Transverse colon (tissue), 4 donors: ENCODE measurements at regions not wholly inside any gene's neighbourhood (a gene's known extent, or its start where the extent isn't known, plus 50 kb on each side); places are given as distances from the start of the nearest gene placed in this dataset.

Experiments
- EP300 ChIP-seq: sonication (generic); formaldehyde crosslinking; IDR thresholded peaks from one replicate; pipeline ENCODE4 v1.6.1; 2017; ENCODE audit warnings: antibody characterized with exemption, low read depth
- POLR2A ChIP-seq: fragments of 450-650 bp; IDR thresholded peaks from one replicate; pipeline ENCODE4 v1.6.1; 2016; ENCODE audit warnings: antibody characterized with exemption, mild to moderate bottlenecking, moderate library complexity
- POLR2AphosphoS5 ChIP-seq, 3 donors: sonication (generic); formaldehyde crosslinking; IDR thresholded peaks; one replicate each; pipeline ENCODE4 v1.6.1; 2016; ENCODE audit warnings: antibody characterized with exemption in 3 of 3
- TF ChIP-seq, protein P1 (sequence below), 5 experiments: fragments of 200-600 bp in 3 of 5; fragments of 450-650 bp in 2 of 5; sonication (generic) in 3 of 5; IDR thresholded peaks; 1 replicate in 2 of 5; 2 replicates in 3 of 5; pipeline ENCODE4 v1.5.1; 2016 to 2017; ENCODE audit warnings: antibody characterized with exemption in 5 of 5, inconsistent platforms in 3 of 5, mild to moderate bottlenecking in 2 of 5, moderate library complexity in 1 of 5

- TF ChIP-seq, protein P1, sequence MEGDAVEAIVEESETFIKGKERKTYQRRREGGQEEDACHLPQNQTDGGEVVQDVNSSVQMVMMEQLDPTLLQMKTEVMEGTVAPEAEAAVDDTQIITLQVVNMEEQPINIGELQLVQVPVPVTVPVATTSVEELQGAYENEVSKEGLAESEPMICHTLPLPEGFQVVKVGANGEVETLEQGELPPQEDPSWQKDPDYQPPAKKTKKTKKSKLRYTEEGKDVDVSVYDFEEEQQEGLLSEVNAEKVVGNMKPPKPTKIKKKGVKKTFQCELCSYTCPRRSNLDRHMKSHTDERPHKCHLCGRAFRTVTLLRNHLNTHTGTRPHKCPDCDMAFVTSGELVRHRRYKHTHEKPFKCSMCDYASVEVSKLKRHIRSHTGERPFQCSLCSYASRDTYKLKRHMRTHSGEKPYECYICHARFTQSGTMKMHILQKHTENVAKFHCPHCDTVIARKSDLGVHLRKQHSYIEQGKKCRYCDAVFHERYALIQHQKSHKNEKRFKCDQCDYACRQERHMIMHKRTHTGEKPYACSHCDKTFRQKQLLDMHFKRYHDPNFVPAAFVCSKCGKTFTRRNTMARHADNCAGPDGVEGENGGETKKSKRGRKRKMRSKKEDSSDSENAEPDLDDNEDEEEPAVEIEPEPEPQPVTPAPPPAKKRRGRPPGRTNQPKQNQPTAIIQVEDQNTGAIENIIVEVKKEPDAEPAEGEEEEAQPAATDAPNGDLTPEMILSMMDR (IDR thresholded peaks at IDR 0.05): no peak
- TF ChIP-seq POLR2A: no peak
- TF ChIP-seq POLR2AphosphoS5 (IDR thresholded peaks at IDR 0.05): no peak
- no peak for TF ChIP-seq EP300
Measured at GRCh38 chr13:42412812-42413483, 141.0 kb downstream of the AKAP11 start.
